ENCODE measurements at regions not wholly inside any gene's neighbourhood (a gene's known extent, or its start where the extent isn't known, plus 50 kb on each side); places are given as distances from the start of the nearest gene placed in this dataset.

- no peak for TF ChIP-seq CTCF (IDR thresholded peaks at IDR 0.05)
- TF ChIP-seq POLR2A (IDR thresholded peaks at IDR 0.05): no peak
These were observed 538.3 kb upstream of the PTGER4 start for GRCh38 chr5:40141418-40141817.

Measured in testis (tissue), 2 donors.